ENCODE measurements at regions not wholly inside any gene's neighbourhood (a gene's known extent, or its start where the extent isn't known, plus 50 kb on each side); places are given as distances from the start of the nearest gene placed in this dataset.

- no peak for DNase-seq (ENCODE audit: low spot score)
Observed at GRCh38 chr4:129415004-129415403, 319.1 kb downstream of the C4orf33 start.

GRCh38 chr4:129420637-129421036 is 324.7 kb downstream of the C4orf33 start:
- DNase-seq (ENCODE audit: low spot score), result no peak

GRCh38 chr4:129422277-129422676 is 326.3 kb downstream of the C4orf33 start:
- no peak for DNase-seq (ENCODE audit: low spot score)

- DNase-seq (ENCODE audit: low spot score), result no peak
Observed at GRCh38 chr4:129428454-129428853, 332.5 kb downstream of the C4orf33 start.

GRCh38 chr4:129429581-129430320 is 333.8 kb downstream of the C4orf33 start:
- DNase-seq (ENCODE audit: low spot score), result no peak

- DNase-seq (ENCODE audit: low spot score), result no peak
Observed at GRCh38 chr4:129437347-129437746, 341.4 kb downstream of the C4orf33 start.

- no peak for DNase-seq (ENCODE audit: low spot score)
Observed at GRCh38 chr4:129438456-129438981, 342.6 kb downstream of the C4orf33 start.

- DNase-seq (ENCODE audit: low spot score), result peak; percentile 34
Observed at GRCh38 chr4:129446074-129446473, 350.1 kb downstream of the C4orf33 start.

- DNase-seq (ENCODE audit: low spot score), result no peak
Observed at GRCh38 chr4:129453524-129454200, 357.7 kb downstream of the C4orf33 start.

GRCh38 chr4:129455482-129455881 is 359.5 kb downstream of the C4orf33 start:
- DNase-seq (ENCODE audit: low spot score), result peak; percentile 6

- DNase-seq (ENCODE audit: low spot score), result no peak
Observed at GRCh38 chr4:129468624-129469023, 372.7 kb downstream of the C4orf33 start.

- DNase-seq (ENCODE audit: low spot score), result no peak
Observed at GRCh38 chr4:129474698-129475097, 378.7 kb downstream of the C4orf33 start.

- no peak for DNase-seq (ENCODE audit: low spot score)
Observed at GRCh38 chr4:129481107-129481506, 385.2 kb downstream of the C4orf33 start.

GRCh38 chr4:129488427-129488826 is 392.5 kb downstream of the C4orf33 start:
- DNase-seq (ENCODE audit: low spot score), result no peak

- DNase-seq (ENCODE audit: low spot score), result no peak
Observed at GRCh38 chr4:129490516-129490915, 394.6 kb downstream of the C4orf33 start.

- DNase-seq (ENCODE audit: low spot score), result no peak
Observed at GRCh38 chr4:129498626-129499025, 402.7 kb downstream of the C4orf33 start.

GRCh38 chr4:129514852-129515251 is 418.9 kb downstream of the C4orf33 start:
- DNase-seq (ENCODE audit: low spot score), result no peak

GRCh38 chr4:129515356-129515755 is 419.4 kb downstream of the C4orf33 start:
- DNase-seq (ENCODE audit: low spot score), result peak; percentile 92

GRCh38 chr4:129526812-129527211 is 430.9 kb downstream of the C4orf33 start:
- DNase-seq (ENCODE audit: low spot score), result peak; percentile 27

- DNase-seq (ENCODE audit: low spot score), result no peak
Observed at GRCh38 chr4:129531253-129531652, 435.3 kb downstream of the C4orf33 start.

GRCh38 chr4:129532573-129532972 is 436.6 kb downstream of the C4orf33 start:
- no peak for DNase-seq (ENCODE audit: low spot score)

GRCh38 chr4:129543299-129543698 is 447.3 kb downstream of the C4orf33 start:
- DNase-seq (ENCODE audit: low spot score), result no peak

- DNase-seq (ENCODE audit: low spot score), result peak; percentile 97
Observed at GRCh38 chr4:129545599-129546278, 449.8 kb downstream of the C4orf33 start.

All from kidney capillary endothelial cell (primary cell).